ENCODE measurements at regions not wholly inside any gene's neighbourhood (a gene's known extent, or its start where the extent isn't known, plus 50 kb on each side); places are given as distances from the start of the nearest gene placed in this dataset.

DNA sequence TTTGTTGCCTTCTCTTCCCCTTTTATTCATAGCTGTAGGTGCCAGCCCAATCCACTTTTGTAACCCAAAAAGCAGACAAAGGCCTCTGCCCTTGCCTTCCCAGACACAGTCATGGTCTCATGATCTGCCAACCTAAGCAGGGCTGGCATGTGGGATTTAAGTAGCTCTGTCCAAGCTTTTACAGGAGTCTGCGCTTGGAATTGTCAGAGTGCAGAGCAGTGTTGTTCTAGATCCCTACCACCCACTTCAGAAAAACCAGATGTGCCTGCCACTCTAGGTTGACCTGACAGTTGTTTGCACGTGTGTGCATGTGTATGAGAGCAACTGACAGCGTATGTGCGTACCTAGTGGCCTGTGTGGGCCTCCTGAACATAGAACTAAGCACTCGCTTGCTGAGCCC lies 87.8 kb upstream of the SPRY4 start:
- TF ChIP-seq, protein P1, sequence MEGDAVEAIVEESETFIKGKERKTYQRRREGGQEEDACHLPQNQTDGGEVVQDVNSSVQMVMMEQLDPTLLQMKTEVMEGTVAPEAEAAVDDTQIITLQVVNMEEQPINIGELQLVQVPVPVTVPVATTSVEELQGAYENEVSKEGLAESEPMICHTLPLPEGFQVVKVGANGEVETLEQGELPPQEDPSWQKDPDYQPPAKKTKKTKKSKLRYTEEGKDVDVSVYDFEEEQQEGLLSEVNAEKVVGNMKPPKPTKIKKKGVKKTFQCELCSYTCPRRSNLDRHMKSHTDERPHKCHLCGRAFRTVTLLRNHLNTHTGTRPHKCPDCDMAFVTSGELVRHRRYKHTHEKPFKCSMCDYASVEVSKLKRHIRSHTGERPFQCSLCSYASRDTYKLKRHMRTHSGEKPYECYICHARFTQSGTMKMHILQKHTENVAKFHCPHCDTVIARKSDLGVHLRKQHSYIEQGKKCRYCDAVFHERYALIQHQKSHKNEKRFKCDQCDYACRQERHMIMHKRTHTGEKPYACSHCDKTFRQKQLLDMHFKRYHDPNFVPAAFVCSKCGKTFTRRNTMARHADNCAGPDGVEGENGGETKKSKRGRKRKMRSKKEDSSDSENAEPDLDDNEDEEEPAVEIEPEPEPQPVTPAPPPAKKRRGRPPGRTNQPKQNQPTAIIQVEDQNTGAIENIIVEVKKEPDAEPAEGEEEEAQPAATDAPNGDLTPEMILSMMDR (IDR thresholded peaks at IDR 0.05): no peak
- peak in 1 of 2 donors; percentile 11 for TF ChIP-seq POLR2A (IDR thresholded peaks at IDR 0.05)

Data from thyroid gland (tissue), 4 donors.